ENCODE measurements at regions not wholly inside any gene's neighbourhood (a gene's known extent, or its start where the extent isn't known, plus 50 kb on each side); places are given as distances from the start of the nearest gene placed in this dataset.

DNA sequence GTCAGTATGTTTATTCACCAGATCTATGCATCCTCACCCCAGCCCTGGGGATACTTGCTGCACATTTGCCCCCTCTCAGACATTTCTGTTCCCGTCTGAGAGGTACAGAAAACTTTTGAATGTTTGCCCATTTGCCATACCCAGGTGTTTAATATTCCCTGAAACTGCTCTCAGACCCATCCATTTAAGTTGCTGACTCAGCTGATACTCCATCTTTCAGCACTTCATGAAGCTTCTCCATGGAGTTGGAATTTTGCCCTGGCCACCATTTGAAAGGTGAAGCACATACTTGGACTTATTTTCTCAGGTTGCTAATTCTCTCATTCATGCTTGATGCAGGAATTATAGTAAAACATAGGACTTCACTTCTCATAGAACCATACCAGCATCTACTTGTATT, 203.9 kb upstream of the OR13F1 start:
- no TSS peak for BruUV-seq (replicated peaks)
- Histone ChIP-seq H3K36me3 (ENCODE audit: control insufficient read depth, insufficient read depth, low read length) (no peaks in the 10 kb centered on the region), H3K9me3 (ENCODE audit: control insufficient read depth, insufficient read depth, low read depth, low read length) (no peaks in the 10 kb centered on the region), H3K27ac (ENCODE audit: low read length) (no peak overlapping the region), H3K4me1 (ENCODE audit: control insufficient read depth, insufficient read depth, low read length) (no peaks in the 10 kb centered on the region), H3K4me3 (ENCODE audit: low read depth in 2 of 2, low read length in 2 of 2) (no peak overlapping the region), H3K27me3 (ENCODE audit: control insufficient read depth, insufficient read depth, low read length) (no peaks in the 10 kb centered on the region)
- DNase-seq (ENCODE audit: low read depth, low spot score) (no peak), ATAC-seq (no peak)
- intact Hi-C loops (cut with micrococcal nuclease; ENCODE audit: unreplicated experiment) = no loop called here
- in situ Hi-C loops (cut with HindIII; ENCODE audit: low pct_unique_long_range_greater_than_20kb, low sequenced_read_pairs) = no loop called here
- TF ChIP-seq TCF7L2 (IDR thresholded peaks at IDR 0.05; ENCODE audit: low read depth, low read length) = no peak
- TF ChIP-seq, protein P1, sequence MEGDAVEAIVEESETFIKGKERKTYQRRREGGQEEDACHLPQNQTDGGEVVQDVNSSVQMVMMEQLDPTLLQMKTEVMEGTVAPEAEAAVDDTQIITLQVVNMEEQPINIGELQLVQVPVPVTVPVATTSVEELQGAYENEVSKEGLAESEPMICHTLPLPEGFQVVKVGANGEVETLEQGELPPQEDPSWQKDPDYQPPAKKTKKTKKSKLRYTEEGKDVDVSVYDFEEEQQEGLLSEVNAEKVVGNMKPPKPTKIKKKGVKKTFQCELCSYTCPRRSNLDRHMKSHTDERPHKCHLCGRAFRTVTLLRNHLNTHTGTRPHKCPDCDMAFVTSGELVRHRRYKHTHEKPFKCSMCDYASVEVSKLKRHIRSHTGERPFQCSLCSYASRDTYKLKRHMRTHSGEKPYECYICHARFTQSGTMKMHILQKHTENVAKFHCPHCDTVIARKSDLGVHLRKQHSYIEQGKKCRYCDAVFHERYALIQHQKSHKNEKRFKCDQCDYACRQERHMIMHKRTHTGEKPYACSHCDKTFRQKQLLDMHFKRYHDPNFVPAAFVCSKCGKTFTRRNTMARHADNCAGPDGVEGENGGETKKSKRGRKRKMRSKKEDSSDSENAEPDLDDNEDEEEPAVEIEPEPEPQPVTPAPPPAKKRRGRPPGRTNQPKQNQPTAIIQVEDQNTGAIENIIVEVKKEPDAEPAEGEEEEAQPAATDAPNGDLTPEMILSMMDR (IDR thresholded peaks at IDR 0.05) = no peak
- no peak for TF ChIP-seq SIN3A (IDR thresholded peaks at IDR 0.05; ENCODE audit: borderline replicate concordance, insufficient read depth, low read depth, low read length)
- TF ChIP-seq, protein P2, sequence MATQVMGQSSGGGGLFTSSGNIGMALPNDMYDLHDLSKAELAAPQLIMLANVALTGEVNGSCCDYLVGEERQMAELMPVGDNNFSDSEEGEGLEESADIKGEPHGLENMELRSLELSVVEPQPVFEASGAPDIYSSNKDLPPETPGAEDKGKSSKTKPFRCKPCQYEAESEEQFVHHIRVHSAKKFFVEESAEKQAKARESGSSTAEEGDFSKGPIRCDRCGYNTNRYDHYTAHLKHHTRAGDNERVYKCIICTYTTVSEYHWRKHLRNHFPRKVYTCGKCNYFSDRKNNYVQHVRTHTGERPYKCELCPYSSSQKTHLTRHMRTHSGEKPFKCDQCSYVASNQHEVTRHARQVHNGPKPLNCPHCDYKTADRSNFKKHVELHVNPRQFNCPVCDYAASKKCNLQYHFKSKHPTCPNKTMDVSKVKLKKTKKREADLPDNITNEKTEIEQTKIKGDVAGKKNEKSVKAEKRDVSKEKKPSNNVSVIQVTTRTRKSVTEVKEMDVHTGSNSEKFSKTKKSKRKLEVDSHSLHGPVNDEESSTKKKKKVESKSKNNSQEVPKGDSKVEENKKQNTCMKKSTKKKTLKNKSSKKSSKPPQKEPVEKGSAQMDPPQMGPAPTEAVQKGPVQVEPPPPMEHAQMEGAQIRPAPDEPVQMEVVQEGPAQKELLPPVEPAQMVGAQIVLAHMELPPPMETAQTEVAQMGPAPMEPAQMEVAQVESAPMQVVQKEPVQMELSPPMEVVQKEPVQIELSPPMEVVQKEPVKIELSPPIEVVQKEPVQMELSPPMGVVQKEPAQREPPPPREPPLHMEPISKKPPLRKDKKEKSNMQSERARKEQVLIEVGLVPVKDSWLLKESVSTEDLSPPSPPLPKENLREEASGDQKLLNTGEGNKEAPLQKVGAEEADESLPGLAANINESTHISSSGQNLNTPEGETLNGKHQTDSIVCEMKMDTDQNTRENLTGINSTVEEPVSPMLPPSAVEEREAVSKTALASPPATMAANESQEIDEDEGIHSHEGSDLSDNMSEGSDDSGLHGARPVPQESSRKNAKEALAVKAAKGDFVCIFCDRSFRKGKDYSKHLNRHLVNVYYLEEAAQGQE (IDR thresholded peaks at IDR 0.05; ENCODE audit: insufficient read depth in 1 of 2, low read depth in 2 of 2, low read length in 1 of 2) = no peak
- TF ChIP-seq POLR2AphosphoS5 (IDR thresholded peaks at IDR 0.05; ENCODE audit: low read depth, low read length) = no peak
- ChIA-PET POLR2A (no interaction called here), CTCF (no interaction called here)

DNA sequence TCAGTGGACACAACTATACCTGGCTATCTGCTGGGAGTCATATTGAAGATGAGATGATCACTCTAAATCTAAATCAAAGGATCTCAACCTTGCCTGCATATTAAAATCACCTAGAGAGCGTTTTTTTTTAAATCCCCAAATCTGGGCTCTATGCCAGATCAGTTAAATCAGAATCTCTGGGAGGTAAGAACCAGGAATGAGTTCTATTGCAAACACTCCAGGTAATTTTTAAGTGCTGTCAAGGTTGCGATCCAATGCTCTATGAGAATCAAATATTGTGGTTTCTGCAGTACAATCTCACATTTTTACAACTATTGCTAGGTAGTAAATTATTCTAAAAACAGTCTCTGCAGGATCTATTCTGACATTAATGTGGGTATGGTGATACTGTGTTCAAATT, 202.3 kb upstream of the OR13F1 start:
- TF ChIP-seq TCF7L2 (IDR thresholded peaks at IDR 0.05; ENCODE audit: low read depth, low read length) (no peak), POLR2AphosphoS5 (IDR thresholded peaks at IDR 0.05; ENCODE audit: low read depth, low read length) (no peak), SIN3A (IDR thresholded peaks at IDR 0.05; ENCODE audit: borderline replicate concordance, insufficient read depth, low read depth, low read length) (no peak)
- TF ChIP-seq, protein P1 (IDR thresholded peaks at IDR 0.05) = no peak
- CTCF ChIA-PET = no interaction called here
- BruUV-seq (replicated peaks) = no TSS peak
- in situ Hi-C loops (cut with HindIII; ENCODE audit: low pct_unique_long_range_greater_than_20kb, low sequenced_read_pairs) (no loop called here), intact Hi-C loops (cut with micrococcal nuclease; ENCODE audit: unreplicated experiment) (no loop called here)
- ATAC-seq (no peak), DNase-seq (ENCODE audit: low read depth, low spot score) (no peak)
- Histone ChIP-seq H3K4me1 (ENCODE audit: control insufficient read depth, insufficient read depth, low read length) (no peaks in the 10 kb centered on the region), H3K27me3 (ENCODE audit: control insufficient read depth, insufficient read depth, low read length) (no peaks in the 10 kb centered on the region), H3K27ac (ENCODE audit: low read length) (no peak overlapping the region), H3K9me3 (ENCODE audit: control insufficient read depth, insufficient read depth, low read depth, low read length) (no peaks in the 10 kb centered on the region), H3K4me3 (ENCODE audit: low read depth in 2 of 2, low read length in 2 of 2) (no peak overlapping the region), H3K36me3 (ENCODE audit: control insufficient read depth, insufficient read depth, low read length) (no peaks in the 10 kb centered on the region)
- POLR2A ChIA-PET = no interaction called here

All from Panc1 (cell line).